SK-N-MC (cell line): ENCODE measurements at regions not wholly inside any gene's neighbourhood (a gene's known extent, or its start where the extent isn't known, plus 50 kb on each side); places are given as distances from the start of the nearest gene placed in this dataset.

Experiments used
- DNase-seq: peaks from one replicate; pipeline ENCODE4 v3.0.0-alpha.2; 2011; ENCODE audit warnings: low read depth, low spot score
- H3K27ac ChIP-seq: fragments of 200-600 bp; sonication (generic); 2 replicates; pipeline ENCODE4 v1.5.1; 2016; ENCODE audit warnings: mixed run types
- H3K36me3 ChIP-seq: fragments of 200-600 bp; sonication (generic); 2 replicates; pipeline ENCODE4 v1.6.1; 2017; ENCODE audit warnings: antibody characterized with exemption, low read length, mixed read lengths; ENCODE audit not compliant: insufficient read depth
- H3K4me3 ChIP-seq: fragments of 200-600 bp; sonication (generic); 2 replicates; pipeline ENCODE4 v1.5.1; 2016
- H3K9ac ChIP-seq: fragments of 200-600 bp; sonication (generic); 2 replicates; pipeline ENCODE4 v1.8.0; 2017; ENCODE audit warnings: mixed run types, mixed read lengths; ENCODE audit not compliant: insufficient read length
- H3K9me3 ChIP-seq: fragments of 200-600 bp; sonication (generic); 2 replicates; pipeline ENCODE4 v1.6.1; 2017; ENCODE audit warnings: low read depth, mild to moderate bottlenecking, antibody characterized with exemption, low read length, moderate library complexity, mixed read lengths
- EZH2 ChIP-seq: fragments of 200-600 bp; sonication (generic); IDR thresholded peaks from one replicate; pipeline ENCODE4 v1.6.1; 2017; ENCODE audit warnings: antibody characterized with exemption
- FOXP2 ChIP-seq: optimal IDR thresholded peaks from 2 replicates; pipeline ENCODE3; 2011; ENCODE audit warnings: mild to moderate bottlenecking, moderate library complexity; ENCODE audit not compliant: insufficient read depth; ENCODE audit errors: extremely low read length, control extremely low read depth
- POLR2AphosphoS5 ChIP-seq: IDR thresholded peaks from 2 replicates; pipeline ENCODE4 v1.6.1; 2012; ENCODE audit warnings: mild to moderate bottlenecking, low read depth, low read length, borderline replicate concordance

- Histone ChIP-seq H3K4me3 (no peak overlapping the region), H3K27ac (no peak overlapping the region), H3K9me3 (no peaks in the 10 kb centered on the region), H3K9ac (no peak overlapping the region), H3K36me3 (no peaks in the 10 kb centered on the region)
- no peak for TF ChIP-seq POLR2AphosphoS5
- DNase-seq = no peak
Measured at GRCh38 chr4:67158666-67159065, 386.6 kb downstream of the CENPC start.

GRCh38 chr4:67152976-67153375 is 392.3 kb downstream of the CENPC start:
- no peak for DNase-seq
- H3K9ac ChIP-seq = no peak overlapping the region
- no peak overlapping the region for H3K27ac ChIP-seq
- H3K9me3 ChIP-seq = no peaks in the 10 kb centered on the region
- H3K4me3 ChIP-seq = no peak overlapping the region
- no peaks in the 10 kb centered on the region for H3K36me3 ChIP-seq
- TF ChIP-seq EZH2 (no peak), FOXP2 (no peak), POLR2AphosphoS5 (no peak)

GRCh38 chr4:67151376-67152343 is 393.6 kb downstream of the CENPC start:
- H3K36me3 ChIP-seq = no peaks in the 10 kb centered on the region
- H3K27ac ChIP-seq = no peak overlapping the region
- H3K4me3 ChIP-seq = no peak overlapping the region
- H3K9me3 ChIP-seq = no peaks in the 10 kb centered on the region
- no peak for DNase-seq
- TF ChIP-seq FOXP2 (no peak), POLR2AphosphoS5 (no peak), EZH2 (no peak)
- H3K9ac ChIP-seq = no peak overlapping the region

GRCh38 chr4:67141586-67141985 is 403.7 kb downstream of the CENPC start:
- no peak overlapping the region for H3K9ac ChIP-seq
- TF ChIP-seq POLR2AphosphoS5 = no peak
- TF ChIP-seq FOXP2 = no peak
- TF ChIP-seq EZH2 = no peak
- DNase-seq = no peak
- no peaks in the 10 kb centered on the region for H3K9me3 ChIP-seq
- no peak overlapping the region for H3K4me3 ChIP-seq
- no peaks in the 10 kb centered on the region for H3K36me3 ChIP-seq
- no peak overlapping the region for H3K27ac ChIP-seq

GRCh38 chr4:67134616-67135015 is 410.7 kb downstream of the CENPC start:
- H3K4me3 ChIP-seq = no peak overlapping the region
- H3K9ac ChIP-seq = no peak overlapping the region
- H3K9me3 ChIP-seq = no peaks in the 10 kb centered on the region
- no peak for TF ChIP-seq POLR2AphosphoS5
- TF ChIP-seq FOXP2 = no peak
- no peak for TF ChIP-seq EZH2
- DNase-seq = no peak
- H3K36me3 ChIP-seq = no peaks in the 10 kb centered on the region
- no peak overlapping the region for H3K27ac ChIP-seq

GRCh38 chr4:67133162-67133561 is 412.1 kb downstream of the CENPC start:
- Histone ChIP-seq H3K27ac (no peak overlapping the region), H3K36me3 (no peaks in the 10 kb centered on the region), H3K9me3 (no peaks in the 10 kb centered on the region), H3K9ac (no peak overlapping the region), H3K4me3 (no peak overlapping the region)
- TF ChIP-seq EZH2 (no peak), FOXP2 (no peak)
- no peak for DNase-seq

- TF ChIP-seq POLR2AphosphoS5 = no peak
- TF ChIP-seq FOXP2 = no peak
- no peak for TF ChIP-seq EZH2
- H3K4me3 ChIP-seq = no peak overlapping the region
Measured at GRCh38 chr4:67131224-67131623, 414.1 kb downstream of the CENPC start.

GRCh38 chr4:67130411-67130810 is 414.9 kb downstream of the CENPC start:
- no peak overlapping the region for H3K4me3 ChIP-seq
- H3K27ac ChIP-seq = no peak overlapping the region
- H3K9me3 ChIP-seq = no peaks in the 10 kb centered on the region
- H3K9ac ChIP-seq = no peak overlapping the region
- H3K36me3 ChIP-seq = no peaks in the 10 kb centered on the region
- TF ChIP-seq FOXP2 = no peak
- no peak for DNase-seq

More at GRCh38 chr4:67131224-67131623, 414.1 kb downstream of the CENPC start:
- no peak overlapping the region for H3K27ac ChIP-seq
- H3K9me3 ChIP-seq = no peaks in the 10 kb centered on the region
- H3K36me3 ChIP-seq = no peaks in the 10 kb centered on the region
- DNase-seq = no peak
- no peak overlapping the region for H3K9ac ChIP-seq

- Histone ChIP-seq H3K9me3 (no peaks in the 10 kb centered on the region), H3K27ac (no peak overlapping the region), H3K9ac (no peak overlapping the region), H3K4me3 (no peak overlapping the region), H3K36me3 (no peaks in the 10 kb centered on the region)
- DNase-seq = no peak
- TF ChIP-seq FOXP2 (no peak), POLR2AphosphoS5 (no peak), EZH2 (no peak)
Measured at GRCh38 chr4:67126570-67126969, 418.7 kb downstream of the CENPC start.
